ENCODE measurements at regions not wholly inside any gene's neighbourhood (a gene's known extent, or its start where the extent isn't known, plus 50 kb on each side); places are given as distances from the start of the nearest gene placed in this dataset.
"Not testable (repeated sequence)": the region's sequence is repeated elsewhere in the genome, so short reads cannot be mapped to it uniquely, and the experiment has no call there.

DNA sequence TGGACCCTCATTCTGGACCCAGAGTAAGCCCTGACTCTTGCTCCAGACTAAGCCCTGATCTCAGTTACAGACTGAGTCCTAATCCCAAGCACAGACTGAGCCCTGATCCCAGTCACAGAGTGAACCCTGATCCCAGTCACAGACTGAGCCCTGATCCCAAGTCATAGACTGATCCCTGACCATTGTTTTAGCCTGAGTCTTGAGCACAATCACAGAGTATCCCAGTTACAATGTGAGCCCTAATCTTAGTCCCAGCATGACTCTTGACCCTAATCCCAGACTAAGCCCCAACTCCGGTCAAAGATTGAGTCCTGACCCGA lies 240.6 kb downstream of the RBM19 start:
- DNase-seq = no peak

DNA sequence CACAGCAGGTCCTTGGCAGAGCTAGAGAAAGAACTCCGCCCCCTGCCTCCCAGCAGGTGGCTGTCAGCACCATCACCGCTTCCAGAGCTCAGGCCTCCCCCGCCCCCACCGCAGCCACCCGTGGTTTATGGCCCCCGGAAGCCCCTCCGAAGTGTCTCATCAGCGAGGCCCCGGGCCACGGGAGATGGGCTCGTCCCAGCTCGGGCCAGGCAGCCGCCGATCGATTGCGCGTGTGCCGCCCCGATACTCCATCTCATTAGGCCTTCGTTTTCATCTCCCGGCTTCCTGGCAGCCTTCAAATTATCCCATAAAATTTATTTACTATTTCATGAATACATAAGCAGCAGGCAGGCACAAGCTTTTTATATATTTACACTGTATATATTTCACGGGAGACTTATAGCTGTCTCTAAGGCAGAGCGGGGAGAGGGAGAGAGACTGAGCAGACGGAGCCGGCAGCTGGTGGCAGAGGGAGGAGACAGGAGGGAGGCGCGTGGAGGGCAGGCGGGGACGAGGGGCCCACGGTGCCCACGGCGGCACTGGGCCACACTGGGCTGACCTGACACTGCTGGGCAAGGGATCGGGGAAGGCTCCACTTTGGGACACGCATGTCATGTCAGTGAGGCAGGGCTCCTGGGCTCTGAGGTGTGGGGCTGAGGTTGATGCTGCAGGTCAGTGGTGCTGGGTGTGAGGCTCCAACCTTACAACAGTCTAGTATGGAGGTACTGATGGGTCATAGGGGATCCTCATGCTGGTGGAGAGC lies 241.2 kb downstream of the RBM19 start:
- DNase-seq = no peak

DNA sequence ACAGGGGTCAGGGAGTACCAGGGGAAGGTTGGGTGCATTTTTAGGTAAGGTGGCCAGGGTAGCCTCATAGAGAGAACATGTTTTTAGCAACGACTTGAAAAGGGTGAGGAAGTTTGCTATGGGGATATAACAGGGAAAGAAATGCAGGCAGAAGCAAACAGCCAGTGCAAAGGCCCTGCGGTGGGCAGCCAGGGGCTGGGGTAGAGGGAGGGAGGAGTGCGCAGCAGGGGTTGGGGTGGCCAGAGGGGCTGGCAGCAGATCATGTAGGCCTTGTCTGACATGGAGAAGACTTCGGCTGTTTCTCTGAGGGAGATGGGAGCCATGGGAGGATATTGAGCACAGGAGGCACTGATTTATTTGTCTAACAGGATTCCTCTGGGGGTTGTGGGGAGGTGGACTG lies 242.5 kb downstream of the RBM19 start:
- DNase-seq = no peak

DNA sequence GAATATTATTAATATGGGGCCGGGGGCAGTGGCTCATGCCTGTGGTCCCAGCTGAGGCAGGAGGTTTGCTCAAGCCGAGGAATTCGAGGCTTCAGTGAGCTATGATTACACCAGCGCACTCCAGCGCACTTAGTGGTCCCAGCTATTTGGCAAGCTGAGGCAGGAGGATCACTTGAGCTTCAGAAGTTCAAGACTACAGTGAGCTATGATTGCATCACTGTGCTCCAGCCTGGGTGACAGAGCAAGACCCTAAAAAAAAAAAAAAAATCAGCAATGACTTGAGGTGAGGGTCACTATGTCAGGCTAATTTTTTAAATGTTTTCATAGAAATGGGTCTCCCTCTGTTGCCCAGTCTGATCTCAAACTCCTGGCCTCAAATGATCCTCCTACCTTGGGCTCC lies 243.4 kb downstream of the RBM19 start:
- no peak for DNase-seq

DNA sequence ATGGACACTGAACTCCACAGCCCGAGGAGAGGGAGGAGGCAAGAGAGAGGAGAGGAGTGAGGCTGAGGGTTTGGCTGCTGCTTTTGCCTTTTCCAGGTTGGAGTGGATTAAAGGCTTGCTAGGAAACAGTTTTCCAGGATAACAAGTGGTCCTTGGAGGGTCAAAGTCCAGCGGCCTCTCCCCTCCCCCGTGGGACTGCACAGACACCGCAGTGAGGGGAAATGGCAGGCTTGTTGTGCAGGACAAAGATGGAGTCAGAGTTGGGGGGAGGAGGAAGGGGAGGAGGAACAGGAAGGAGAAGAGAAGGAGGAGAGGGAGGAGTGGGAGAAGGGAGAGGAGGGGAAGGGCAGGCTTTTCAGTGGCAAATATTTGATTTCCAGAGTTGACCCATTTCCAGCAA lies 245.5 kb downstream of the RBM19 start:
- no peak for DNase-seq

DNA sequence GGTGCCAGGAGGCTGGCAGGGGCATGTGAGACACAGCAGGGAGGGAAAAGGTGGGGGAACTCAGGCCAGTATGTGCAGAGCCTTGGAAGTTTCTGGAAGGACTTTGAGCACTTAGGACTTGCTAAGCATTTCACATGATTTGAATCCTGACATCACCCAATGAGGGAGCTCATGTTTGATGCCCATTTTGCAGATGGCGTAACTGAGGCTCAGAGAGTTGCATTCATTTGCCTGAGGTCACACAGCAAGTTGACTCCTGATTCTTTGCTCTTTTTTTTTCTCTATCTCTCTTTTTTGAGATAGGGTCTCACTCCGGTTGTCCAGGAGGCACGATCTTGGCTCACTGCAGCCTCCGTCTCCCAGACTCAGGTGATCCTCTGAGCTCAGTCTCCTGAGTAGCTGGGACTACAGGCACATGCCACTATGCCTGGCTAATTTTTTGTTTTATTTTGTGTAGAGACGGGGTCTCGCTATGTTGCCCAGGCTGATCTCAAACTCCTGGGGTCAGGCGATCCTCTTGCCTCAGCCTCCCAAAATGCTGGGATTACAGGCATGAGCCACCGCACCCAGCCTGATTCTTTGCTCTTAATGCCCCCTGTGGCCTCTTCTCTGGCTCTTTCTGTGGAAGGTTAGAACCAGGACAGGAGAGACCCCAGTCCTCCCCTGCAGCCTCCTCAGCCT lies 246.1 kb downstream of the RBM19 start:
- DNase-seq = no peak

DNA sequence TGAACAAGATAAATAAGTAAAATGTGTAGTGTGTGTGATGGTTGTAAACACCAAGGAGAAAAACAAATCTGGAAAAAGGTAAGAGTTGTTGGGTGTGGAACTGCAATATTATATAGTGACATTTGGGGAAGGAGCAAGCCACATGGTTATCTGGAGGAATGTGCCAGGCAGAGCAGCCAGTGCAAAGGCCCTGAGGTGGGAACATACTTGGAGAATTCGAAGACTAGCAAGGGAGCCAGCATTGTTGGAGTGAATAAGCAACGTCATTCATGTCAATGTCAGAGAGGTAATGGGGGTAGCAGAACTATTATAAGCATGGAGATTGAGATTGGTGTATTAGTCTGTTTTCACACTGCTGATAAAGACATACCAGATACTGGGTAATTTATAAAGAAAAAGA lies 241.5 kb upstream of the LHX5 start:
- DNase-seq = no peak

DNA sequence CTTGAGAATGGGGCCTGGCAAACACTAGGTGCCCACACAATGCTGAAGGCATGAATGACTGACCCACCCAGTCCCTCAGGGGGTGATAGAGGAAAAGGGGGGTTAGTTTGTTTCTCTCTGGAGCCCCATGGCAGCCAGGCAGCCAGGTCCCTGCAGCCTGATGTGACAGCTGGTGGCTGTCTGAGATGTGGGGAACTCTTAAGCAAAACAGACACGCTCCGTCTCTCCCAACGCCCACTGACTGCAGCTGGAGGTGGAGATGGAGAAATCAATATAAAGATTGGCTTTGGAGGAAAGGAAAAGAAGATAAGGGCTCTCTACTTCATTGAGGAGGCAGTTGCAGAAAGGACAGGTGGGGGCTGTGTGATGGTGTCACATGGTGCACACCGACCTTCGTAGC lies 240.8 kb upstream of the LHX5 start:
- no peak for DNase-seq

DNA sequence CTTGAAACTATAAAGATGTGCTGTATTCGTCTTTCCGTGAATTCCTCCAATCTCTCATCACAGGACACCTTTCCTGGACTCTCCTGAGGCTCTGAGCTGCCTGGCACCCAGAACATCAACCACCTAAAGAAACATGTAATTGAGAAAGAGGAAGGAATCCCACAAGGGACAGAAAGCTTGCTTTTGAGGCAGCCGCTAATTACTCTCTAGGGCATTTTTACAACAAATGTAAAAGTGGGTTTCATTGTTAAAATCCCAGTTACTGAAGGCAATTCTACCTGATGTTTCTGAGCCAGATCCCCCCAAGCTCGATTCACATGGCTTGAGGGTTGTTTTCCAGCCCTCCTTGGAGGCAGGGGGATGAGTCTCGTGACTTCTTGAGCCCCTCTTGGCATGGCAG lies 238.5 kb upstream of the LHX5 start:
- DNase-seq = no peak

DNA sequence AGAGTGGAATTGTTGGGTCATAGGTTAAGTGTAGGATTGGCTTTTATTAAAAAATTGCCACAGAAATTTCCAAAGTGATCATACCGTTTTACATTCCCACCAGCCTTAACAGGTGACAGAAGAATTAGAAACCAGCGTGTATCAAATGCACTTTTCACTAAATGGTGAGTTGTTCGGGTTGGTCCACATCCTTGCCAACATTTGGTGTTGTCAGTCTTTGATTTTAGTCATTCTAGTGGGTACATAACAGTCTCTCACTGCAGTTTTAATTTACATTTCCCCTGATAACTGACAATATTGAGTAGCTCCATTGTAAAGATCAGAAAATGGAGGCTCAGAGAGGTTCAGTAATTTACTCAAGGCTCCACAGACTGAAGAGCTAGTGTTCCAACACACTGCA lies 237.8 kb upstream of the LHX5 start:
- DNase-seq = no peak

DNA sequence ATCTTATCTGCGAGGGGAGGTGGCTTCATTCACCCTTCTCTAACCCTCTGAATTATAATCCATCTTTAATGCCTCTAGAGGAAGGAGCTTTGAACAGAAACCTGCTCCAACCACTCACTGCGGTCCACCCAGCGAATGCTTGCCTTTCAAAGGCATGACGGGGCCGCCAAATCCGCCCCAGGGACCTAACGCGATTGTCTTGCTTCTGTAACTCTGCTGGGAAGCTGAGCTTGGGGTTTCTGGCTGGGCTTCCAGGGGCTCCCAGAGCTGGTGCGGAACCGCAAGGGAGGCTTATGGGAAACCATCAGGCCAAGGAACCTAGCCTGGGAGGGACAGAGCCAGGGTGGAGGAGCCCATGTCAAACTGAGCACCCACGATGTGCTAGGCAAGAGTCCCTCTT lies 231.2 kb upstream of the LHX5 start:
- DNase-seq = no peak

DNA sequence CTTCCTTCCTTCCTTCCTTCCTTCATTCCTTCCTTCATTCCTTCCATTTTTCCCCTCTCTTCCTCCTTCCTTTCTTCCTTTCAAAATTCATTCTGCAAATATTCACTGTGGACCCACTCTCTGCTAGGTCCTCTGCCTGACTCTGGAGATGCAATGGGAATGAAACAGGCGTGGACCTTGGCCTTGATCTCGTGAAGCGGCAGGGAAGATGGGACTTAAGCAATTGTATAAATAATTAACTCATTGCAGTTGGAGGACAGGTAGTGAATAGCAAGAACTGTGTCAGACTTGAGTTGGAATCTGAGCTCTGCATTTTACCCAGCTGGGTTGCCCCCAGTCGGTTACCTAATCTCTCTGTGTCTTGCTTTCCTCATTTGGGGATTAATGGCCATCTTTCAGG lies 230.6 kb upstream of the LHX5 start:
- no peak for DNase-seq

DNA sequence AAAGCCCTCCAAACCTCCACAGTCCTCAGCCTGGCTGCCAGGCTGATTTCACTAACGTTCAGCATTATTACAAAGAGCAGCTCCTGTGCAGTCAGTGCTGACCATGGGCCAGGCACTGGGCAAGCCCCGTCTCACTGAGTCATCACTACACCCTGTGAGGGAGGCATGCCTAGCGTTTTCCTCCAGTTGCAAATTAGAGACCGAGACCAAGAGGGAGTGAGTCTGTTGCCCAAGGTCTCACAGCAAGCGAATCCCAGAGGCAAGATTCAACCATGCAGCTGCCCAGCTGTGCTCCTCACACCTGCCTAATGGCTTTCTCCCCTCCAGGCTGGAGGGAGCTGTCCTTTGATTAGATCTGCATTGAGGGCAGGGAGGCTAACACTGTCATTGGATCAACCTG lies 229.3 kb upstream of the LHX5 start:
- DNase-seq = peak; percentile 17

DNA sequence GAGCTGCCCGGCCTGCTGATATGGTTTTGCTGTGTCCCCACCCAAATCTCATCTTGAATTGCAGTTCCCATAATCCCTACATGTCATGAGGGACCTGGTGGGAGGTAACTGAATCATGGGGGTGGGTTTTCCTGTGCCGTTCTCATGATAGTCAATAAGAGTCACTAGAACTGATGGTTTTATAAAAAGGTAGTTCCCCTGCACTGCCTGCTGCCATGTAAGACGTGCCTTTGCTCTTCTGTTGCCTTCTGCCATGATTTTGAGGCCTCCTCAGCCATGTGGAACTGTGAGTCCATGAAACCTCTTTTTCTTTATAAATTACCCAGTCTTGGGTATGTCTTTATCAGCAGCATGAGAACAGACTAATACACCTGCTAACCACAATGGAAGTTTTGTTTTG lies 228.3 kb upstream of the LHX5 start:
- DNase-seq = not testable (repeated sequence)

DNA sequence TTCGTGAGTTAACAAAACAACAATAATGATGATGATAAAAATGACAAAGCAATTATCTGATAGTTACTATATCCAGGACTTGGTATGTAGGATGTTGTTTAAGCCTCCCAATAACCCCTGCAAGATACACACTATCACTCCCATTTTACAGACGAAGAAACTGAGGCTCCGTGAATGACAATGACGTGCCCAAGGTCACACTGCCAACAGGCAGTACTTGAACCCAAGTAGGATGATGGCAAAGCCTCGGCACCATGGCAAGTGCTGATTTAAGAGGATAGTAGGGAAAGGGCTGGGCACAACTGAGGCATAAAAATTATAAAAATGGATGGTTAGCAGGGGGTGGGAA lies 226.8 kb upstream of the LHX5 start:
- no peak for DNase-seq

DNA sequence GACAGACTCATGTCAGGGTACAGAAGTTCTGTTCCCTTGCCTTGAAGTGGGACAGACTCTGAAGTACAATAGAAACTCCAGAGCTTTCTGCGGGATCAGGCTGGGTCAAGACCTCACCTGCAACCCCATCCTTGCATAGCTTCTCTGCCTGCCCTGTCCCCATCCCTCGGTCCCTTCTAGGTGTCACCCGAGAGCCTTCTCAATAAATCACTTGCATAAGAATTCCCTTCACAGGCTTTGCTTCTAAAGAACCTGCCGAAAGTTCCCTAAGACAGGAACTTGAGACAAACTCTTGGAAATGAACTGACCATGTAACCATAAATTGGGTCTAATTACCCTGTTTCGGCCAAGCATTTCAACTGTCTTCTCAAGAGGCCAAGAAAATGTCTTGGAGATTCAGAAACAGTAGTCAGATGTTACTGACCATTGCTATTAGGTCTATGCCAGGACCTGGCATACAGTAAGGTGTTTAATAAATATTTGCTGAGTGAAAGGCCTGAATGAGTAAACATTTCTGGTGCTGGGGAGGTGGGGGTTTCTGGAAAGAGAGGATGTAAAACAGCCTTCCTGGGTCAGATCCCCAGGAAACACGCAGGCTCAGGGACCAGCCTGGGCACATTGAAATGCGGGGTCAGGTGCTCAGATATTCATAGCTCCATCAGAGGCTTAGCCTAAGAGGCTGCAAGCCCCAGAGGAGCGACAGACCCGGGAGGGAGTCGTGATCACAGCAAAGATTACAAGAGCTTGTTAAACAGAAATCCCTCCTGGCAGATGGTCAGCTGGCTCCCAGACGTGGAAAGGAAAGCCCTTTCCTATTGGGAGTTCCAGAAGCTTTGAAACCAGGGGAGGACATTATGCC lies 226.2 kb upstream of the LHX5 start:
- no peak for DNase-seq

DNA sequence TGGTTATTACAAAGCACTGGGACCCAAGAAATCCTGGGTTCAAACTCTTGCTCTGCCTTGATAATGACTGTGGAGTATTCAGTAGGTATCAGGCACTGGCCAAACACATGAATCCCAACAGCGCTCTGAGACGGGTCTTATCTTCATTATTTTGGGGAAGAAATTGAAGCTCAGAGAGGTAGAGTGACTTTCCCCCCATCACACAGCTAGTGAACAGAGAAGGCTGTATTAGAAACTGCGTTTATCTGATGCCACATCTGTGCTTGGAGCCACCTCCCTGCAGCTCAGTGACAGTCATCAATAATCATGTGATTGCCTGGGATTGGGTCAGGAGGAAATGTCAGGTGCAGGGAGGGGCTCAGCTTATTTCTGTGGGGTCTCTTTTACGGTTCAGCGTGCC lies 225.4 kb upstream of the LHX5 start:
- no peak for DNase-seq

DNA sequence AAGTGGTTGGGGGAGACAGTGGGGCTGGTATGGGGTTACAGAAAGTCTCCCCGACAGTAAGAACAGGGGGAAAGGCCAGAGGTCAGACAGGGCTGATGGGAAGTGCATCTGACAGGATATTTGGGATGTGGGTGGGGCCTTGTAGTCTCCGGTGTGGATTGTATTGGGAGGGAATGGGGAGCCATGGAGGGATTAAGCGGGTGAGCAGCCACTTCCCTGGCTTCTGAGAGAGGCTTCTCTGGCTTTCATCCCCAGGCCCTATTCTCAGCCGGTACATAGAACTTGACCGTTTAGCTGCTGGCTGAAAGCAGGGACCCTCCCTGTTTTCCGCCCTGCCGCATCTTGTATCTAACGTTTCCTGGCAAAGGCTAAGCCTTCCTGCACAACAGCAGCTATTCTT lies 222.0 kb upstream of the LHX5 start:
- no peak for DNase-seq

DNA sequence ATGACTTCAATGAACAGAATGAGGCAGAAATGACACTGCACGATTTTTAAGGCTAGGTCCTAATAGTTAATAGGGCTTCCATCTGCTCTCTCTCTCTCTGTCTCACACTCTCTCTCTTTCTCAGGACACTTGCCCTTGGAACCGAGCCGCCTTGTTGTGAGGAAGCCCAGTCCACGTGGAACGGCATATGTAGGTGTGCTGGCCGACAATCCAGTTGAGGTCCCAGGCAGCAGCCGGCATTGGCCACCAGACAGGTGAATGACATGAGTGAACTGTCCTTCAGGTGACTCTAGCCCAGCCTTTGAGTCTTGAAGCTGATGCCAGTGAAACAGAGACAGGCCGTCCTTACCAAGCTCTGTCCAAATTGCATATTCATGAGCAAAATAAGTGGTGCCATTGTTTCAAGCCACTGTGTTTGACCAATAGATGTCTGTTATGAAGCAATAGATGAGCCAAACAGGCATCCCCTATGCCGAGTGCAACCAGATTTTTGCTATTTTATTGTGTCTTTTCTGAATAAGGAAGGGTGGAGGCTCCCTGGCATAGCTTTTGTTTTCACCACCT lies 217.5 kb upstream of the LHX5 start:
- DNase-seq = no peak

DNA sequence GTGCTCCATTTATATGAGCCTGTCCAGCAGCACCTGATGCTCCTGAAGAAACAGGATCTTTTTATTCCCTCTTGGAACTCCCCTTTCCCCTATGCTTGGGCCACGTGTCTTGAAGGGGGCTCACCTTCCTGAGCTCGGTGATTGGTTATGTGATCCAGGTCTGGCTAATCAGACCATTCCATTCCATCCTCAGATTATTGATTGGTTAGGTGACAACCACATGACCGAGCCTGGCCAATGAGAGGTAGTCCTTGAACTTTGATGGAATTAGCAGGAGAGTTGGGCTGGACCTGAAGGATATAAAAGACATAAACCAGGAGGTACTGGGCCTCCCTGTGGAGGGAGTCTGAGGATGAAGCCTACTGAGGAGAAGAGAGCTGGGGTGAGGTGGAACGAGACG lies 216.6 kb upstream of the LHX5 start:
- no peak for DNase-seq

DNA sequence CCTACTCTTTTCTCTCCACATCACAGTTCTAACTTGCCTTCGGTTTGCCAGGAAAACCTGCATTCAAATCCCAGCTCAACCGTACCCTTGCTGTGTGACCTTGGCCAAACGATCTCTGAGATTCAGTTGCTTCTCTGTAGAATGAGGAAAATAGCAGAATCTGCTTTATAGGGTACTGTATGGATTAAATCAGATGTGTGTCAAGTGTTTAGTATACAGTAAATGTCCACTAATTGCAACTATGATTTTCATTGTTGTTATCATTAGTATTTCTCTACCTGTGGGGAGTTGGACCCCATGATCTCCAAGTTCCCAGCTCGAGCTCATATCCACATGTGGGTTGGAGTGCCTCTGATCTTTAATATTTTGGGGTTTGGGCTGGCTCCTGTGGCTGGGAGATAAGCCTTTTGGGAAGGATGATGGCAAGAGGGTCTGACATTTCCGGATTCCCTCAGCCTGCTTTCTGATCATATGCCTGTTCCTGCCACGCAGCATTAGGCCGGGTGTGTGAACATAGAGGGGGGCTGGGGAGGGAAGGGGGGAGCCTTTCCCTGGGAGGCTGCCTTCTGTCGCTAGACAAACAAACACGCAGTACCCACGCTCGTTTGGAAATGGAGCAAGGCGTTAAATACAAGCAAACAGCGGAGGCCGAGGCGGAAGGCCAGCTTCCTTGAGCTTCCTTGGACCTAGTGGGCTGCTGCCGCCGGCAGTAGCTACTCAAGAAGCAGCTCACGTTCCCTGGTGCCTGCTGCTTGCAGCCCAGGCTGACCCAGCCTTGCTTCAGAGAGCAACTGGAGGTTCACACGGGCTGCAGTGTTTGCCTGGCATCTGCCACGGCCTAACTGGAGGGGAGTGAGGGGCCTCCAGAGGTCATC lies 213.5 kb upstream of the LHX5 start:
- DNase-seq = no peak

DNA sequence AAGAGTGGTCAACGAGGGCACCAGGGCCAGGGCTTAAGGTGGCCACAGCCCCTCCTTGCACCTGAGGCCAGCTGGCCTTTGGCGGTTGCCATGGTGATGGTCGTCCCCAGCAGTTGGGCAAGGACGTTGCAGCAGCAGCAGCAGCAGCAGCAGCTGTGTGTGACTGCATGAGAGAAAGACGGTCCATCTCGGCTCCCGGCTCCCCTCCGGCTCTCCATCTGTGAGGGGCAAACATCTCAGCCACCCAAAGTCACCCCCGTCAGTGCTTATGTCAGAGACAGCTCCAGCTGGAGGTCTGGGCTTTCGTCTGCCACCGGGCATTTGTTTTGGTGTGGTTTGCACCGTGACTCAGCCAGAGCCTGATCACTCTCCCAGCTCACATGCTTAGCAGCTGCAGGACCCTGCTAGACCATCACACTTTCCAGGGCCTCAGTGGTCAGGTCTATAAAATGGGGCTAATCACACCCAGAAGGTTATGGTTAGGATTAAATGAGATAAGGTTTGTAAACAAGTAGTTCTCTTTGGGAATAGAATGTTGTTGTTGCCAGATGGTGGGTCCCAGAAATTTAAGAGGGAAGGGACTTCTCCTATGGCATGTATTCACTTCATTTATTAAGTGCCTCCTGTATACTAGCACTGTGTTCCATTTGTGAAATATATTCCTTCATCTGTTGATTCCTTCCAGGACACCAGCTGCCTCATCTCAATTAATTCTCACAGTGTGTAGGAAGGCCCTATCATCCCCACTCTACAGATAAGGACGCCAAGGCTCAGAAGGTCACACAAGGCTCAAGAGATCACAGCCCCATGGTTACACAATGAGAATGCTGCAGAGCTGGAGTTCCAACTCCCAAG lies 212.6 kb upstream of the LHX5 start:
- DNase-seq = no peak

Data from fibroblast of upper back skin (primary cell).